ENCODE measurements at regions not wholly inside any gene's neighbourhood (a gene's known extent, or its start where the extent isn't known, plus 50 kb on each side); places are given as distances from the start of the nearest gene placed in this dataset.
"Not testable (repeated sequence)": the region's sequence is repeated elsewhere in the genome, so short reads cannot be mapped to it uniquely, and the experiment has no call there.

DNA sequence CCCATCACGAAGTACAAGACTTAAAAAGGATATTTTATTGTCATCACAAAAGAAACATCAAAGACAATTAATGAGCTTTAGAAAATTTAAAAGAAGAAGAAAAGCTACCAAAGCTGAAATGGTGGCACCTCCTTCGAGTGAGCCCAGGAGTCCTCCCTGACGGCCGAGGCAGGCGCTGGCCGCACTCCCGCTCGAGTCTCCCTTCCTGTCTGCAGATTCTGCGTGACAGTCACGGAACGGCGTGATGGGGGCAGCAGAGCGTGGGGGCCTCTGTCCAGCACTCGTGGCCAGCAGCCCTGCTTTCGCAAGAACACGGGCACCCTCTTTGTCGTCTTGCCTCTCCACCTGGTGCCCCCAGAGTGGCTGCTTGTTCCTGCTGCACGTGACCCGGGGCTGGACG is 209.9 kb downstream of the TMEM121 start:
- not testable (repeated sequence) for H4K12ac ChIP-seq (ENCODE audit: low read depth, low read length); H2AFZ ChIP-seq (ENCODE audit: insufficient read depth, low read length, poor library complexity); H3K4me2 ChIP-seq (ENCODE audit: low read length); H3K36me3 ChIP-seq (ENCODE audit: control insufficient read depth in 1 of 2, insufficient read depth in 2 of 2, low read length in 2 of 2); H3K4ac ChIP-seq (ENCODE audit: low read depth, low read length); H3K9ac ChIP-seq (ENCODE audit: low read length); H3K18ac ChIP-seq (ENCODE audit: low read length); H4K91ac ChIP-seq (ENCODE audit: low read depth, low read length); H3K4me1 ChIP-seq (ENCODE audit: control insufficient read depth in 1 of 2, insufficient read depth in 2 of 2, low read length in 2 of 2); H2BK120ac ChIP-seq (ENCODE audit: insufficient read depth, low read length, poor library complexity); H3K79me2 ChIP-seq (ENCODE audit: control insufficient read depth, insufficient read depth, low read length, poor library complexity); DNase-seq; H2BK12ac ChIP-seq (ENCODE audit: low read length); H4K8ac ChIP-seq (ENCODE audit: low read depth, low read length); H3K4me3 ChIP-seq (ENCODE audit: low read depth, low read length); H2BK5ac ChIP-seq (ENCODE audit: low read depth, low read length, poor library complexity); H3K14ac ChIP-seq (ENCODE audit: low read length); H2AK5ac ChIP-seq (ENCODE audit: low read length); H3K23ac ChIP-seq (ENCODE audit: low read length); H3K27ac ChIP-seq (ENCODE audit: low read depth, low read length); H3K79me1 ChIP-seq (ENCODE audit: low read length); H3K27me3 ChIP-seq (ENCODE audit: insufficient read depth, low read length)
- peaks cover 49% of the 10 kb centered on the region for H3K9me3 ChIP-seq (ENCODE audit: insufficient read depth, low read depth, low read length)
- WGBS (ENCODE audit: extremely low coverage, insufficient coverage, insufficient read length) = no CpG with 5 or more reads among the region's 20 CpGs

DNA sequence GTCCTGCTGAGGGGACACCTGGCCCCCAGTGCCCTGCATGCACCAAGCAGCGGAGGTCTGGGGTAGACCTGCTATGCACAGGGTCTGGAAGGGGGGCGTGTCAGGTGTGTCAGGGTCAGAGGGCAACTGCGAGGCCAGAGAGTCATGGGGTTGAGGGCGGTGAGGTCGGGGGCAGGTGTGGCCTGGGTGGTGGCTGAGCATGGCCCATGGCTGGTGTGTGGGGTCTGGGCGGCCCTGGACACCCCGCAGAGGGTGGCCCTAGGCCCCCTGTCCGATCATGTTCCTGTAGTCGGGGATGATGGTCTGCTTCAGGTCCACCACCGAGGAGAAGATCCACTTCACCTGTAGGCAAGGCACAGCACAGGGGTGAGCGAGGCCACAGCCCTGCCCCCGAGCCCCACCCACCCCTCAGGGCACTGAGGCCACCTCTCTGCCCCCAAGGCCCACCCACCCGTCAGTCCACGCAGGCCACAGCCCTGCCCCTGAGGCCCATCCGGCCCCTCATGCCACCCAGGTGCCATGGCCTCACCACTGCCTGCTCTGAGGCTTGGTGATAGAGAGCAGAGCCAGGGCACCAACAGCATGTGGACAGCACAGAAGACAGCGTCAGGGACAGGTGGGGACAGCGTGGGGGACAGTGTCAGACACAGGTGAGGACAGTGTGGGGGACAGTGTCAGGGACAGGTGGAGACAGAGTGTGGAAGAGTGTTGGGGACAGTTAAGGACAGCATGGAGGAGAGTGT is 211.3 kb downstream of the TMEM121 start:
- no peak overlapping the region for H3K9ac ChIP-seq (ENCODE audit: low read length)

DNA sequence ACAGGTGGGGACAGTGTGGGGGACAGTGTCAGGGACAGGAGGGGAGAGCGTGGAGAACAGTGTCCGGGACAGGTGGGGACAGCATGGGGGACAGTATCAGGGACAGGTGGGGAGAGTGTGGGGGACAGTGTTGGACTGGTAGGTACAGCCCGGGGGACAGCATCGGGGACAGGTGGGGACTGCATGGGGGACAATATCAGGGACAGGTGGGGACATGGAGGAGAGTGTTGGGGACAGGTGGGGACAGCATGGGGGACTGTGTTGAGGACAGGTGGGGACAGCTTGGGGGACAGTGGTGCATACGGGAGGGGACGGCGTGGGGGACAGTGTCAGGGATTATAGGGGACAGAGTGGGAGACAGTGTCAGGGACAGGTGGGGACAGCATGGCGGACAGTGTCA is 212.3 kb downstream of the TMEM121 start:
- WGBS (ENCODE audit: extremely low coverage, insufficient coverage, insufficient read length) = no CpG with 5 or more reads among the region's 8 CpGs
- Histone ChIP-seq H3K4me1 (ENCODE audit: control insufficient read depth in 1 of 2, insufficient read depth in 2 of 2, low read length in 2 of 2) (no peaks in the 10 kb centered on the region), H3K27ac (ENCODE audit: low read depth, low read length) (no peak overlapping the region), H4K8ac (ENCODE audit: low read depth, low read length) (no peak overlapping the region), H3K4me3 (ENCODE audit: low read depth, low read length) (no peak overlapping the region), H3K36me3 (ENCODE audit: control insufficient read depth in 1 of 2, insufficient read depth in 2 of 2, low read length in 2 of 2) (no peaks in the 10 kb centered on the region), H2AFZ (ENCODE audit: insufficient read depth, low read length, poor library complexity) (no peak overlapping the region), H2BK12ac (ENCODE audit: low read length) (no peak overlapping the region), H2AK5ac (ENCODE audit: low read length) (no peak overlapping the region), H3K18ac (ENCODE audit: low read length) (no peak overlapping the region), H3K4me2 (ENCODE audit: low read length) (no peak overlapping the region), H2BK120ac (ENCODE audit: insufficient read depth, low read length, poor library complexity) (no peak overlapping the region), H2BK5ac (ENCODE audit: low read depth, low read length, poor library complexity) (no peak overlapping the region), H3K14ac (ENCODE audit: low read length) (no peak overlapping the region), H3K4ac (ENCODE audit: low read depth, low read length) (no peak overlapping the region), H3K9me3 (ENCODE audit: insufficient read depth, low read depth, low read length) (peaks cover 45% of the 10 kb centered on the region), H4K91ac (ENCODE audit: low read depth, low read length) (no peak overlapping the region), H3K79me2 (ENCODE audit: control insufficient read depth, insufficient read depth, low read length, poor library complexity) (no peaks in the 10 kb centered on the region), H3K23ac (ENCODE audit: low read length) (no peak overlapping the region), H4K12ac (ENCODE audit: low read depth, low read length) (no peak overlapping the region), H3K9ac (ENCODE audit: low read length) (no peak overlapping the region), H3K27me3 (ENCODE audit: insufficient read depth, low read length) (no peaks in the 10 kb centered on the region), H3K79me1 (ENCODE audit: low read length) (no peaks in the 10 kb centered on the region)
- no peak for DNase-seq

More for the DNA sequence above, 211.3 kb downstream of the TMEM121 start:
- no peak overlapping the region for H2AFZ ChIP-seq (ENCODE audit: insufficient read depth, low read length, poor library complexity)
- no peaks in the 10 kb centered on the region for H3K27me3 ChIP-seq (ENCODE audit: insufficient read depth, low read length)
- no peaks in the 10 kb centered on the region for H3K36me3 ChIP-seq (ENCODE audit: control insufficient read depth in 1 of 2, insufficient read depth in 2 of 2, low read length in 2 of 2)
- H3K4ac ChIP-seq (ENCODE audit: low read depth, low read length) = no peak overlapping the region
- H3K23ac ChIP-seq (ENCODE audit: low read length) = no peak overlapping the region
- H3K79me2 ChIP-seq (ENCODE audit: control insufficient read depth, insufficient read depth, low read length, poor library complexity) = no peaks in the 10 kb centered on the region
- H3K79me1 ChIP-seq (ENCODE audit: low read length) = no peaks in the 10 kb centered on the region
- H4K12ac ChIP-seq (ENCODE audit: low read depth, low read length) = no peak overlapping the region
- peaks cover 50% of the 10 kb centered on the region for H3K9me3 ChIP-seq (ENCODE audit: insufficient read depth, low read depth, low read length)
- no peak overlapping the region for H2BK120ac ChIP-seq (ENCODE audit: insufficient read depth, low read length, poor library complexity)
- H3K4me2 ChIP-seq (ENCODE audit: low read length) = no peak overlapping the region
- DNase-seq = no peak
- no peaks in the 10 kb centered on the region for H3K4me1 ChIP-seq (ENCODE audit: control insufficient read depth in 1 of 2, insufficient read depth in 2 of 2, low read length in 2 of 2)
- H3K27ac ChIP-seq (ENCODE audit: low read depth, low read length) = no peak overlapping the region
- H4K8ac ChIP-seq (ENCODE audit: low read depth, low read length) = no peak overlapping the region
- WGBS (ENCODE audit: extremely low coverage, insufficient coverage, insufficient read length) = no CpG with 5 or more reads among the region's 17 CpGs
- H2BK5ac ChIP-seq (ENCODE audit: low read depth, low read length, poor library complexity) = no peak overlapping the region
- no peak overlapping the region for H3K4me3 ChIP-seq (ENCODE audit: low read depth, low read length)
- H3K18ac ChIP-seq (ENCODE audit: low read length) = no peak overlapping the region
- H3K14ac ChIP-seq (ENCODE audit: low read length) = no peak overlapping the region
- H2AK5ac ChIP-seq (ENCODE audit: low read length) = no peak overlapping the region
- no peak overlapping the region for H2BK12ac ChIP-seq (ENCODE audit: low read length)
- no peak overlapping the region for H4K91ac ChIP-seq (ENCODE audit: low read depth, low read length)

DNA sequence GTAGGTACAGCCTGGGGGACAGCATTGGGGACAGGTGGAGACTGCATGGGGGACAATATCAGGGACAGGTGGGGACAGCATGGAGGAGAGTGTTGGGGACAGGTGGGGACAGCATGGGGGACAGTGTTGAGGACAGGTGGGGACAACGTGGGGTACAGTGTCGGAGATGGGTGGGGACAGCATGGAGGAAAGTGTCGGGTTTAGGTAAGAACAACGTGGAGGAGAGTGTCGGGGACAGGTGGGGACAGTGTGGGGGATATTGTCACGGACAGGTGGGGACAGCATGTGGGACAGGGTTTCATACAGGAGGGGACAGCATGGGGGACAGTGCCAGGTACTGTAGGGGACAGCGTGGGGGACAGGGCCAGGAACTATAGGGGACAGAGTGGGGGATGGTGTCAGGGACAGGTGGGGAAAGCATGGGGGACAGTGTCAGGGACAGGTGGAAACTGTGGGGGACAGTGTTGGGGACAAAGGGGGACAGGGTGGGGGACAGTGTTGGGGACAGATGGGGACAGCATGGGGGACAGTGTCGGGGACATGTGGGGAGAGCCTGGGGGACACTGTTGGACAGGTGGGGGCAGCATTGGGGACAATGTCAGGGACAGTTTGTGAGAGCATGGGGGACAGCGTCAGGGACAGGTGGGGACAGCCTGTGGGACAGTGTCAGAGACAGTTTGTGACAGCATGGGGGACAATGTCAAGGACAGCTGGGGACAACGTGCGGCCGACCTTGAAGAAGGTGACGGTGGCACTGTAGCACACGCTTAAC is 213.1 kb downstream of the TMEM121 start:
- Histone ChIP-seq H3K9me3 (ENCODE audit: insufficient read depth, low read depth, low read length) (peaks cover 42% of the 10 kb centered on the region), H3K4me2 (ENCODE audit: low read length) (no peak overlapping the region), H2BK12ac (ENCODE audit: low read length) (no peak overlapping the region), H3K18ac (ENCODE audit: low read length) (no peak overlapping the region), H4K8ac (ENCODE audit: low read depth, low read length) (no peak overlapping the region), H2AFZ (ENCODE audit: insufficient read depth, low read length, poor library complexity) (no peak overlapping the region), H3K23ac (ENCODE audit: low read length) (no peak overlapping the region), H2BK5ac (ENCODE audit: low read depth, low read length, poor library complexity) (no peak overlapping the region), H3K79me1 (ENCODE audit: low read length) (no peaks in the 10 kb centered on the region), H3K27me3 (ENCODE audit: insufficient read depth, low read length) (no peaks in the 10 kb centered on the region), H4K12ac (ENCODE audit: low read depth, low read length) (no peak overlapping the region), H2BK120ac (ENCODE audit: insufficient read depth, low read length, poor library complexity) (no peak overlapping the region), H4K91ac (ENCODE audit: low read depth, low read length) (no peak overlapping the region), H3K36me3 (ENCODE audit: control insufficient read depth in 1 of 2, insufficient read depth in 2 of 2, low read length in 2 of 2) (no peaks in the 10 kb centered on the region), H3K4ac (ENCODE audit: low read depth, low read length) (no peak overlapping the region), H3K14ac (ENCODE audit: low read length) (no peak overlapping the region), H3K79me2 (ENCODE audit: control insufficient read depth, insufficient read depth, low read length, poor library complexity) (no peaks in the 10 kb centered on the region), H3K4me1 (ENCODE audit: control insufficient read depth in 1 of 2, insufficient read depth in 2 of 2, low read length in 2 of 2) (no peaks in the 10 kb centered on the region), H2AK5ac (ENCODE audit: low read length) (no peak overlapping the region), H3K4me3 (ENCODE audit: low read depth, low read length) (peak overlapping the region; percentile 13), H3K27ac (ENCODE audit: low read depth, low read length) (no peak overlapping the region), H3K9ac (ENCODE audit: low read length) (peak overlapping the region; percentile 40)
- no peak for DNase-seq
- no CpG with 5 or more reads among the region's 14 CpGs for WGBS (ENCODE audit: extremely low coverage, insufficient coverage, insufficient read length)
